ENCODE measurements at regions not wholly inside any gene's neighbourhood (a gene's known extent, or its start where the extent isn't known, plus 50 kb on each side); places are given as distances from the start of the nearest gene placed in this dataset.

GRCh38 chr3:82038556-82038955, 277.1 kb upstream of the GBE1 start:
- no peak for DNase-seq (ENCODE audit: low read depth)
- no peak overlapping the region for H3K4me3 ChIP-seq (ENCODE audit: low read length)
- TF ChIP-seq CTCF (IDR thresholded peaks at IDR 0.05; ENCODE audit: insufficient read depth, low read depth, low read length, missing control alignments), result no peak

- no peak overlapping the region for H3K4me3 ChIP-seq (ENCODE audit: low read length)
- TF ChIP-seq CTCF (IDR thresholded peaks at IDR 0.05; ENCODE audit: insufficient read depth, low read depth, low read length, missing control alignments), result no peak
- no peak for DNase-seq (ENCODE audit: low read depth)
Measured at GRCh38 chr3:82033186-82033585, 271.7 kb upstream of the GBE1 start.

- DNase-seq (ENCODE audit: low read depth), result no peak
- H3K4me3 ChIP-seq (ENCODE audit: low read length), result no peak overlapping the region
- no peak for TF ChIP-seq CTCF (IDR thresholded peaks at IDR 0.05; ENCODE audit: insufficient read depth, low read depth, low read length, missing control alignments)
Measured at GRCh38 chr3:82031596-82031995, 270.2 kb upstream of the GBE1 start.

GRCh38 chr3:82030916-82031315, 269.5 kb upstream of the GBE1 start:
- no peak for TF ChIP-seq CTCF (IDR thresholded peaks at IDR 0.05; ENCODE audit: insufficient read depth, low read depth, low read length, missing control alignments)
- H3K4me3 ChIP-seq (ENCODE audit: low read length), result no peak overlapping the region
- DNase-seq (ENCODE audit: low read depth), result no peak

- no peak overlapping the region for H3K4me3 ChIP-seq (ENCODE audit: low read length)
- TF ChIP-seq CTCF (IDR thresholded peaks at IDR 0.05; ENCODE audit: insufficient read depth, low read depth, low read length, missing control alignments), result no peak
- DNase-seq (ENCODE audit: low read depth), result peak; percentile 69
Measured at GRCh38 chr3:82022836-82023235, 261.4 kb upstream of the GBE1 start.

GRCh38 chr3:82020282-82020681, 258.8 kb upstream of the GBE1 start:
- no peak for TF ChIP-seq CTCF (IDR thresholded peaks at IDR 0.05; ENCODE audit: insufficient read depth, low read depth, low read length, missing control alignments)
- H3K4me3 ChIP-seq (ENCODE audit: low read length), result no peak overlapping the region
- peak; percentile 35 for DNase-seq (ENCODE audit: low read depth)

GRCh38 chr3:82015241-82015640, 253.8 kb upstream of the GBE1 start:
- no peak overlapping the region for H3K4me3 ChIP-seq (ENCODE audit: low read length)
- DNase-seq (ENCODE audit: low read depth), result no peak
- TF ChIP-seq CTCF (IDR thresholded peaks at IDR 0.05; ENCODE audit: insufficient read depth, low read depth, low read length, missing control alignments), result no peak

All from epithelial cell of esophagus (primary cell).